M059J (cell line): ENCODE measurements at regions not wholly inside any gene's neighbourhood (a gene's known extent, or its start where the extent isn't known, plus 50 kb on each side); places are given as distances from the start of the nearest gene placed in this dataset.

ENCODE experiments used
- DNase-seq: peaks from one replicate; pipeline ENCODE4 v3.0.0-alpha.2; 2012; ENCODE audit warnings: low read depth

DNA sequence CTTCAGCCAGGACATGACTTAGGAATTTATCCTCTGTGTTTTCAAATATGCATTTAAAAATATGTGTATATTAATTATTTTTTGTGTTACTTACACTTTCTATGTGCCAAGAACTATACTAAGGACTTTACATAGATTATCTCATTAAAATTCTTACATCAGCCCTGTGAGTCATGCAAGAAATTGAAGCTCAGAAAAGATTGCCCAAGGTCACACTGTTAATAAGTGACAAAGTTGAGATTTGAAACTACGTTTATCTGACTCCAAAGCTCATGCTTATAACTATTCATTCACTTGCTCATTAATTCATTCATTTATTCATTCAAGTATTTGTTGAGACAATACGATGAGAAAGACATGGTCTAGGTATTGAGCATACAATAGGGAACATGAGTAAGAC lies 62.9 kb upstream of the CHRDL1 start:
- DNase-seq = no peak

- DNase-seq = peak; percentile 71
These were observed 58.0 kb upstream of the CHRDL1 start for GRCh38 chrX:110853610-110854009.

DNA sequence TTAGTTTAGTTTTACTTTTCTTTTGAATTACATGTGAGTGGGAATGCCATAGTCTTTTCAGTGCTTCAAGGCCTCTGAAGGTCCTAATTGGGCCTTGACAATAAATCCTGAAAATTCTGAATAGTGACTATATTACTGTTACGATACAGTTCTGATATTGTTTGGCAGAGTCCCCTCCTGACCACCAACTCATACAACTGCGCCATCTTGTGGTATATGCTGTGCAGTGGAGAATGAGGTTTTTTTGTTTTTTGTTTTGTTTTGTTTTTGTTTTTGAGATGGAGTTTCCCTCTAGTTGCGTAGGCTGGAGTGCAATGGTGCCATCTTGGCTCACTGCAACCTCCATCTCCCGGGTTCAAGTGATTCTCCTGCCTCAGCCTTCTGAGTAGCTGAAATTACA lies 56.6 kb upstream of the CHRDL1 start:
- peak; percentile 34 for DNase-seq

DNA sequence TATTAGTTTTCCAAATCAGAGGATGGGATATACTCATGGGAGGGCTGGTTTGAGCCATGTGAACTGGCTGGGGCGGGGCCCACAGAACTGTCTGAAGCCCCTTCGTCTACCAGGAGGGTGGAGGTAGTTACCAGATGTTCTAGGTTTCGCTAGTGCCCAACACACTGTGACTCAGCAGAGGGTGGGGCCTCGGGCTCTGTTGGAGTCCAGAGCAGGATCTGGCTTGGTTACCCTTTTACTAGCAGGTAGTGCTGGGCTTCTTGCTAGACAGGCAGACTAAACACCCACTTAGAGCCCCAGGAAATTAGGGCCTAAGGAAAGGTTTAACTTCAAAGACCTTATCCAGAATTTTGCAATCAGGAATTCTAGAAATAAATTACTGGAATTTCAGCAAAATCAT lies 56.2 kb upstream of the CHRDL1 start:
- DNase-seq = peak; percentile 63

DNA sequence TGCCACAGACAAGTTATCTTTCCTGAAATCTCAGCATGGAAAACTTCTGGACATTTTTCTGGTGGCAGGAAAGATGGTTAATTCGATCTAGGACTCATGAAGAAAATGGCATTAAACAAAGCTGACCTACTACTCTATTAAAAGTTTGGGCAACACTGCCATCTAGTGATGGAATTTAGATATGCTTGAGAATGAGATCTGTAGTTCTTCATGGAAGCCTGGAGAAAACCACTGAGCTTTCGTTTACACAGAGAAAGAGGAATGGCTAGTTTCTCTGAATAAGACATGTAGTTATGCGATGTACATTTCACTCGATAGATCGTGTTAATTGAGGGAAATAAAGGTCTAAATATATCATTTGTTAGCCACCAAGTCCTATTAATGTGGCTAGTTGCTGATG lies 51.7 kb upstream of the CHRDL1 start:
- peak; percentile 74 for DNase-seq

DNA sequence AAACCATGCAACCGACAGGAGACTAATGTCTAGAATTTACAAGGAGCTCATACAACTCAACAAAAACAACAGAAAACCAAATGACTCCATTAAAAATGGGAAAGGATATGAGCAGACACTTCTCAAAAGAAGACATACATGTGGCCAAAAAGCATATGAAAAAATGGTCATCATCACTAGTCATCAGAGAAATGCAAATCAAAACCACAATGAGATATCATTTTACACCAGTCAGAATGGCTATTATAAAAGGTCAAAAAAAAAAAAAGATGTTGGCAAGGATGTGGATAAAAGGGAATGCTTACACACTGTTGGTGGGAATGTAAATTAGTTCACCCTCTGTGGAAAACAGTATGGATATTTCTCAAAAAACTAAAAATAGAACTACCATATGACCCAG lies 50.5 kb upstream of the CHRDL1 start:
- peak; percentile 68 for DNase-seq
